Duodenal mucosa (tissue), 2 donors: ENCODE measurements at regions not wholly inside any gene's neighbourhood (a gene's known extent, or its start where the extent isn't known, plus 50 kb on each side); places are given as distances from the start of the nearest gene placed in this dataset.

Source experiments
- H3K27ac ChIP-seq: one replicate; pipeline ENCODE4 v1.7.0; 2013; ENCODE audit warnings: low read depth, low read length
- H3K27me3 ChIP-seq, 2 donors: one replicate each; pipeline ENCODE4 v1.7.0; 2013; ENCODE audit warnings: low read length in 2 of 2, control low read depth in 1 of 2; ENCODE audit not compliant: insufficient read depth in 2 of 2, control insufficient read depth in 1 of 2
- H3K36me3 ChIP-seq, 2 donors: one replicate each; pipeline ENCODE4 v1.7.0; 2013; ENCODE audit warnings: low read length in 2 of 2, control low read depth in 1 of 2; ENCODE audit not compliant: insufficient read depth in 2 of 2, control insufficient read depth in 1 of 2
- H3K4me1 ChIP-seq, 2 donors: one replicate each; pipeline ENCODE4 v1.7.0; 2013; ENCODE audit warnings: low read length in 2 of 2, control low read depth in 1 of 2; ENCODE audit not compliant: insufficient read depth in 2 of 2, control insufficient read depth in 1 of 2
- H3K4me3 ChIP-seq, 2 donors: one replicate each; pipeline ENCODE4 v1.7.0; 2013; ENCODE audit warnings: low read length in 2 of 2, low read depth in 1 of 2
- H3K9ac ChIP-seq, 2 donors: one replicate each; pipeline ENCODE4 v1.7.0; 2013; ENCODE audit warnings: low read length in 2 of 2, low read depth in 1 of 2
- H3K9me3 ChIP-seq, 2 donors: one replicate each; pipeline ENCODE4 v1.7.0; 2013; ENCODE audit warnings: low read length in 2 of 2, control low read depth in 1 of 2; ENCODE audit not compliant: control insufficient read depth in 1 of 2

DNA sequence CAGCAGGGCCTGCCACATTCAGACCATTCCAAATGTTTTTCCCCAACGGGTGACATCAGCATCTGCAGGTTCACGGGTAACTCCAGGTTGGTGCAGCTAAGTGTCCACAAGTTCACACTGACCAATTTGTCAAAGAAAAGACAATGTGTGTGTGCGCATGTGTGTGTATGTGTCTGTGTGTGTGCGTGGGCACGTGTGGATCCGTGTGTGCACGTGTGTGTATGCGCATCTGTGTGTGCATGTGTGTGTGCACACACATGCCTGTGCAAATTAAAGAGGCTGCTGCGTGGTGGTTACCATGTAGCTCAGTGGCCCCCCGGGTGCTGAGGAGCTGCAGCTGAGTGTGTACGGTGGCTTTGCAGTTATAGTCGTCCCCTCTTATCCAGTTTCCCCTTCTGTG, 187.4 kb downstream of the TMEM18 start:
- Histone ChIP-seq H3K4me3 (no peak overlapping the region), H3K9ac (no peak overlapping the region), H3K27ac (no peak overlapping the region), H3K4me1 (no peaks in the 10 kb centered on the region), H3K36me3 (no peaks in the 10 kb centered on the region), H3K9me3 (no peaks in the 10 kb centered on the region), H3K27me3 (peaks cover 0 to 6% of the 10 kb centered on the region in 2 donors)

DNA sequence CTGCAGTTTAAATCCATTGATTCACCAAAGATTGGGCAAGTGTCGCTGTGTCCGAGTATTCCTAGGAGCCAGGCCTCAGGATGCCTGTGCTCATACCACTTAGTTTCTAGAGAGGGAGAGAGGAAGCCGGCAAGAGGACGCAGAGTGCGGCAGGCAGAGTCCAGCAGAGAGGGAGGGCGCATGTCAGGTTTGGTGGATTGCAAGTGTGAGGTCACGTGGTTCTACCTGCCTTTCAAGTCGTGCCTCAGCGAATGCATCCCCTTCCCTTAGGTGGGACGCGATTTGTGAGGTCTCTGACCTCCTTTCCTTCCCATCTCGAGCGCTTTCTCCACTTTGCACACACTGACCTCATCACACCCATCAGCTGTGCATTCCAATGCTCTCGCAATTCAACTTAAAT, 188.1 kb downstream of the TMEM18 start:
- Histone ChIP-seq H3K9ac (no peak overlapping the region), H3K36me3 (no peaks in the 10 kb centered on the region), H3K4me1 (no peaks in the 10 kb centered on the region), H3K4me3 (no peak overlapping the region), H3K27me3 (peaks cover 0 to 6% of the 10 kb centered on the region in 2 donors), H3K9me3 (no peaks in the 10 kb centered on the region), H3K27ac (no peak overlapping the region)

DNA sequence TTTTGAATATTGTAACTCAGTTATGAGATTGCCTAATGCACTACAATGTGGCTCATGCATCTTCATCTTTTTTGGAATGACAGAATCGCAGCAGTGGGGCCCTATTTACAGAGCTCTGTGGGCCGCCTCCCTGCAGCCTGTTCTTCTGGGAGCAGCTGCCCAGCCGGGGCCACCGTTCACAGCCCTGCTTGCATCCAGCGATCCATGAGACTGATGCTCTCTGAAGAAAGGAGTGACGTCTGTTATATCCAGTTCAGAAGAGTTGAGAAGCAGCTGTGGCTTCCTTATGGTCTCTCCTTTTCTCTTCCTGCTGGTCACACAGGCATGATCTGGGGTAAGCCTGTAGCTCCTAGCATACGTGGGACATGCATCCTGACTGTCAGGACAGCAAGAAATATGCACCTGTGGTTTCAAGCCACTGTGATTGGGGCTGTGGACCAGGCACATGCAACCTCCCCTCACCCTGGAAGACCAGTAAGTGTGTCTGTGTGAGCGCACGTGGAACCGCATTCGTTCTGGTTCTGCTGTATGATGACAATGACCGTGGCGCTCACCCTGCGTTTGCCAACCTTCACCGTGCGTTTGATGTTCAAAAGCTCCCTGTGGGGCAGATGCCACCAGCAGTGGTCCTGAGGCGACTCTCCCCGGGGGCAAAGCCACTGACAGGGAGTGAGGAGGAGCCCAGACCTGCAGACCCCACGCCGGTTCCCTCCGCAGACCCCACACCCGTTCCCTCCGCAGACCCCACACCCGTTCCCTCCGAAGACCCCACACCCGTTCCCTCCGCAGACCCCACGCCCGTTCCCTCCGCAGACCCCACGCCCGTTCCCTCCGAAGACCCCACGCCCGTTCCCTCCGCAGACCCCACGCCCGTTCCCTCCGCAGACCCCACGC, 189.8 kb downstream of the TMEM18 start:
- Histone ChIP-seq H3K4me1 (no peaks in the 10 kb centered on the region), H3K9ac (no peak overlapping the region), H3K36me3 (no peaks in the 10 kb centered on the region), H3K4me3 (no peak overlapping the region), H3K27me3 (peaks cover 0 to 7% of the 10 kb centered on the region in 2 donors), H3K9me3 (no peaks in the 10 kb centered on the region), H3K27ac (no peak overlapping the region)

DNA sequence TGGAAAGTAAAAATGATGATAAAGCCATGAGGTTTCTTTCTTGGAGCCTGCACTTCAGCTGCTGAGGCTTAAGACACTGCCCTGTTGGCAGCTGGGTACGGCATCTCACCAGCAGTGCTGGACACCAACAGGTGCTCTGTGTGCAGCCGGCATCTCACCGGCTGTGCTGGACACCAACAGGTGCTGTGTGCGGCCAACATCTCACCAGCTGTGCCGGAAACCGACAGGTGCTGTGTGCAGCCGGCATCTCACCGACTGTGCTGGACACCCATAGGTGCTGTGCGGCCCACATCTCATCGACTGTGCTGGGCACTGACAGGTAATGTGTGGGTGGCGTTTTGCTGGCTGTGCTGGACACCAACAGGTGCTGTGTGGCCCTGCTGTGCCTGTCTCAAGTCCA, 190.8 kb downstream of the TMEM18 start:
- Histone ChIP-seq H3K9me3 (no peaks in the 10 kb centered on the region), H3K27me3 (peaks cover 0 to 3% of the 10 kb centered on the region in 2 donors), H3K36me3 (no peaks in the 10 kb centered on the region)

DNA sequence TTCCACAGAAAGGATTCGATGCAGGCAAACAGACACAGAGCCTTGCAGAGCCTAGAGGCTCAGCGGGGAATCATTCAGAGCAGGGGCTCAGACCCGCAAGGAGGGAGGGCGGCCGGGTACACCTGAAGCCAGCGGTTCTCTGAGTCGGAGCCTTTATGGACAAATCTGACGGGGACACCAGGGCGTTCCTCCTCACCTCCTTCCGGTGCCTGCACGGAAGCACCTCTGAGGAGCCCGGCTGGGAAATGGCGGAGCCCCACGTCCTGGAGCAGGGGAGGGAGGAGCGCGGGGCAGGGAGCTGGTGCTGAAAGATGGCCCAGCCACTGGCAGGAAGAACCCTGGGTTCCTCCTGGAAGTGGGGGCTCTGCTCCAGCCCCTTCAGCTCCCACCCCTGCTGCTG, 193.5 kb upstream of the ALKAL2 start:
- H3K27me3 ChIP-seq, result peaks cover 0 to 3% of the 10 kb centered on the region in 2 donors
- no peak overlapping the region for H3K27ac ChIP-seq
- H3K9ac ChIP-seq, result no peak overlapping the region
- H3K4me3 ChIP-seq, result no peak overlapping the region
- H3K9me3 ChIP-seq, result no peaks in the 10 kb centered on the region
- H3K36me3 ChIP-seq, result no peaks in the 10 kb centered on the region
- H3K4me1 ChIP-seq, result peaks cover 0 to 4% of the 10 kb centered on the region in 2 donors

More for the DNA sequence above, 190.8 kb downstream of the TMEM18 start:
- Histone ChIP-seq H3K9ac (no peak overlapping the region), H3K4me3 (no peak overlapping the region), H3K4me1 (no peaks in the 10 kb centered on the region), H3K27ac (no peak overlapping the region)

GRCh38 chr2:479490-480176, 191.7 kb upstream of the ALKAL2 start:
- Histone ChIP-seq H3K36me3 (no peaks in the 10 kb centered on the region), H3K9me3 (peaks cover 0 to 3% of the 10 kb centered on the region in 2 donors), H3K27me3 (peaks cover 3% of the 10 kb centered on the region in 2 donors), H3K27ac (no peak overlapping the region), H3K4me3 (peak overlapping the region; percentile 56 to 66), H3K4me1 (peaks cover 0 to 4% of the 10 kb centered on the region in 2 donors), H3K9ac (peak overlapping the region; percentile 6 to 13)

- Histone ChIP-seq H3K4me1 (peaks cover 0 to 4% of the 10 kb centered on the region in 2 donors), H3K9me3 (peaks cover 0 to 3% of the 10 kb centered on the region in 2 donors), H3K4me3 (no peak overlapping the region), H3K9ac (no peak overlapping the region), H3K27me3 (peaks cover 3% of the 10 kb centered on the region in 2 donors), H3K36me3 (no peaks in the 10 kb centered on the region), H3K27ac (no peak overlapping the region)
These were observed 191.1 kb upstream of the ALKAL2 start for GRCh38 chr2:479031-479430.

DNA sequence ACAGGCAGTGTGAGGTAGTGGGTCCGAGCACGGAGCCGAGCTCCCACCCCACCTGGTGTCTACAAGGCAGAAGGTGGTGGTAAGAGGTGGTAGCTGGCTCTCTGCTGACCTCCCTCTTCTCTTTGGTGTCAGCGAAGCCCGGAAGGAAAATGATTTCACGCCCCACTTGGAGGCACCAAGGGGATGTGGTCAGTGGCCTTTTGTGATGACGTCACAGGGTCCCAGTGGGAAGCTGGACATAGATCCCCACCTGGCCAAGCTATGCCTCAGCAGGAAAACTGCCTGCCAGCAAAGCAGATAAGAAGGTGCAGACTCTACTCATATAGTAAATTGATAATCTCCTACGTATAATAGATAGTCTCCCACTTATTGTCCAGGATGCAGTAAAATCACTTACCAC, 183.7 kb upstream of the ALKAL2 start:
- Histone ChIP-seq H3K9me3 (peaks cover 0 to 9% of the 10 kb centered on the region in 2 donors), H3K27me3 (peaks cover 15 to 34% of the 10 kb centered on the region in 2 donors), H3K4me1 (peaks cover 0 to 14% of the 10 kb centered on the region in 2 donors), H3K9ac (no peak overlapping the region), H3K27ac (no peak overlapping the region), H3K36me3 (no peaks in the 10 kb centered on the region), H3K4me3 (no peak overlapping the region)

DNA sequence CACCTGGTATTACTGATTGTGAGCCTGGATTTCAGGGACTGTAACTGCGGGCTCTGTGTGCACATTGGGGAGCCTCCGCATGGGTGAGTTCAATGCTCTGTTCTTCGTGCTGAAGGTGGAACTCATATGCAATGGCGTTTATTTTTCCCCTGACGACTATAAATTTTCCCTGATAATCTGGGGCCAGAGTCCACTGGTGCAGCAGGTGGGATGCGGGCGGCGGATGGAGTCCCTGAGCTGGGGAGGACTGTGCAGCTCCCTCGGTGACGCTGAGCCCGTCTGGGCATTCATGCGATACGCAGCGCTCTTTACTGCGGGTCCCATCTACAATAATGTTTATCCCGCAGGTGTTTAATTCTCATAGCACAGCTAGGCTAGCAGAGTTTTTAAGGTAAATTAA, 181.6 kb upstream of the ALKAL2 start:
- Histone ChIP-seq H3K9ac (no peak overlapping the region), H3K4me1 (peaks cover 0 to 14% of the 10 kb centered on the region in 2 donors), H3K36me3 (no peaks in the 10 kb centered on the region), H3K27ac (no peak overlapping the region), H3K9me3 (peaks cover 0 to 5% of the 10 kb centered on the region in 2 donors), H3K27me3 (peaks cover 15 to 31% of the 10 kb centered on the region in 2 donors), H3K4me3 (no peak overlapping the region)

GRCh38 chr2:468648-469336, 180.9 kb upstream of the ALKAL2 start:
- Histone ChIP-seq H3K36me3 (no peaks in the 10 kb centered on the region), H3K9ac (no peak overlapping the region), H3K27ac (no peak overlapping the region), H3K27me3 (peaks cover 15 to 31% of the 10 kb centered on the region in 2 donors), H3K9me3 (peaks cover 0 to 5% of the 10 kb centered on the region in 2 donors), H3K4me3 (no peak overlapping the region), H3K4me1 (peaks cover 0 to 14% of the 10 kb centered on the region in 2 donors)
